ENCODE measurements at regions not wholly inside any gene's neighbourhood (a gene's known extent, or its start where the extent isn't known, plus 50 kb on each side); places are given as distances from the start of the nearest gene placed in this dataset.

- TF ChIP-seq CTCF (IDR thresholded peaks at IDR 0.05) (no peak), EP300 (IDR thresholded peaks at IDR 0.05) (no peak), POLR2A (IDR thresholded peaks at IDR 0.05) (no peak)
Observed at GRCh38 chr6:76592566-76592965, 520.1 kb upstream of the IMPG1 start.
